H9 (cell line): ENCODE measurements at regions not wholly inside any gene's neighbourhood (a gene's known extent, or its start where the extent isn't known, plus 50 kb on each side); places are given as distances from the start of the nearest gene placed in this dataset.

Experiments used
- DNase-seq: peaks from one replicate; pipeline ENCODE4 v3.0.0-alpha.2; 2017
- H2AFZ ChIP-seq: one replicate; pipeline ENCODE4 v1.6.1; 2013; ENCODE audit warnings: mild to moderate bottlenecking, low read length, control low read depth, moderate library complexity
- H2AK5ac ChIP-seq: 2 replicates; pipeline ENCODE4 v1.6.1; 2013; ENCODE audit warnings: low read length, control low read depth, mixed read lengths; ENCODE audit not compliant: insufficient read length
- H2BK120ac ChIP-seq: one replicate; pipeline ENCODE4 v1.6.1; 2013; ENCODE audit warnings: low read depth, mild to moderate bottlenecking, low read length, control low read depth, inconsistent platforms; ENCODE audit not compliant: poor library complexity, severe bottlenecking
- H2BK12ac ChIP-seq: 2 replicates; pipeline ENCODE4 v1.6.1; 2013; ENCODE audit warnings: low read length, control low read depth, mixed read lengths, low read depth; ENCODE audit not compliant: insufficient read length
- H2BK15ac ChIP-seq: 2 replicates; pipeline ENCODE4 v1.6.1; 2013; ENCODE audit warnings: low read depth, low read length, control low read depth
- H2BK20ac ChIP-seq: one replicate; pipeline ENCODE4 v1.6.1; 2013; ENCODE audit warnings: low read depth, mild to moderate bottlenecking, low read length, control low read depth, inconsistent platforms; ENCODE audit not compliant: poor library complexity, severe bottlenecking
- H2BK5ac ChIP-seq: 2 replicates; pipeline ENCODE4 v1.6.1; 2013; ENCODE audit warnings: low read length, control low read depth, mixed read lengths; ENCODE audit not compliant: insufficient read length
- H3K14ac ChIP-seq: 2 replicates; pipeline ENCODE4 v1.6.1; 2013; ENCODE audit warnings: low read length, control low read depth; ENCODE audit not compliant: insufficient read depth
- H3K18ac ChIP-seq: 2 replicates; pipeline ENCODE4 v1.6.1; 2013; ENCODE audit warnings: low read depth, mild to moderate bottlenecking, mixed read lengths, low read length, control low read depth; ENCODE audit not compliant: insufficient read length
- H3K23ac ChIP-seq: 2 replicates; pipeline ENCODE4 v1.6.1; 2013; ENCODE audit warnings: low read length, control low read depth, mixed read lengths, low read depth; ENCODE audit not compliant: insufficient read length
- H3K23me2 ChIP-seq: 2 replicates; pipeline ENCODE4 v1.6.1; 2013; ENCODE audit warnings: low read depth, mild to moderate bottlenecking, mixed read lengths, low read length, control low read depth; ENCODE audit not compliant: insufficient read length, poor library complexity, severe bottlenecking
- H3K27ac ChIP-seq: 2 replicates; pipeline ENCODE4 v1.5.1; 2013; ENCODE audit warnings: low read length, control low read depth, mixed read lengths, low read depth; ENCODE audit not compliant: insufficient read length
- H3K27me3 ChIP-seq: 2 replicates; pipeline ENCODE4 v1.6.1; 2013; ENCODE audit warnings: low read length, control low read depth, inconsistent platforms; ENCODE audit not compliant: insufficient read depth
- H3K4ac ChIP-seq: 2 replicates; pipeline ENCODE4 v1.6.1; 2013; ENCODE audit warnings: low read depth, mild to moderate bottlenecking, control low read depth, inconsistent platforms, low read length, moderate library complexity
- H3K4me1 ChIP-seq: 2 replicates; pipeline ENCODE4 v1.6.1; 2013; ENCODE audit warnings: low read length, control low read depth, inconsistent platforms; ENCODE audit not compliant: insufficient read depth
- H3K4me2 ChIP-seq: 2 replicates; pipeline ENCODE4 v1.6.1; 2013; ENCODE audit warnings: low read length, control low read depth, mixed read lengths; ENCODE audit not compliant: insufficient read length, insufficient read depth
- H3K56ac ChIP-seq: 2 replicates; pipeline ENCODE4 v1.6.1; 2013; ENCODE audit warnings: low read depth, mild to moderate bottlenecking, mixed read lengths, low read length, control low read depth; ENCODE audit not compliant: insufficient read length
- H3K79me1 ChIP-seq: 2 replicates; pipeline ENCODE4 v1.6.1; 2013; ENCODE audit warnings: low read depth, mild to moderate bottlenecking, moderate library complexity, low read length, control low read depth, inconsistent platforms; ENCODE audit not compliant: insufficient read depth, poor library complexity, severe bottlenecking
- H3K79me2 ChIP-seq: 2 replicates; pipeline ENCODE4 v1.6.1; 2013; ENCODE audit warnings: low read length, control low read depth, inconsistent platforms; ENCODE audit not compliant: insufficient read depth
- H3K9ac ChIP-seq: 2 replicates; pipeline ENCODE4 v1.6.1; 2013; ENCODE audit warnings: low read length, control low read depth, mixed read lengths; ENCODE audit not compliant: insufficient read length; ENCODE audit errors: extremely low read depth
- H3K9me3 ChIP-seq: one replicate; pipeline ENCODE4 v1.6.1; 2013; ENCODE audit warnings: low read depth, low read length, inconsistent platforms; ENCODE audit not compliant: control insufficient read depth
- H3T11ph ChIP-seq: one replicate; pipeline ENCODE4 v1.6.1; 2013; ENCODE audit warnings: mild to moderate bottlenecking, low read length, control low read depth, inconsistent platforms
- H4K20me1 ChIP-seq: one replicate; pipeline ENCODE4 v1.6.1; 2013; ENCODE audit not compliant: control insufficient read depth, insufficient read length, insufficient read depth
- H4K5ac ChIP-seq: 2 replicates; pipeline ENCODE4 v1.6.1; 2013; ENCODE audit warnings: low read depth, mild to moderate bottlenecking, mixed read lengths, low read length, control low read depth; ENCODE audit not compliant: insufficient read length
- H4K8ac ChIP-seq: replicated peaks from 2 replicates; pipeline ENCODE4 v1.6.1; 2013; ENCODE audit warnings: low read length, control low read depth, mixed read lengths, low read depth; ENCODE audit not compliant: insufficient read length
- H4K91ac ChIP-seq: 2 replicates; pipeline ENCODE4 v1.6.1; 2013; ENCODE audit warnings: low read depth, mild to moderate bottlenecking, moderate library complexity, mixed read lengths, low read length, control low read depth; ENCODE audit not compliant: insufficient read length
- H3K27ac Mint-ChIP-seq, 3 experiments: 2 replicates in 2 of 3; 3 replicates in 1 of 3; pipeline ENCODE4 v1.8.0; 2020 to 2021; ENCODE audit warnings: mixed read lengths in 3 of 3, mild to moderate bottlenecking in 1 of 3, moderate library complexity in 1 of 3
- H3K27me3 Mint-ChIP-seq: 2 replicates; pipeline ENCODE4 v1.8.0; 2021; ENCODE audit warnings: low read depth, mild to moderate bottlenecking, moderate library complexity, mixed read lengths
- H3K36me3 Mint-ChIP-seq, 3 experiments: 2 replicates in 2 of 3; 3 replicates in 1 of 3; pipeline ENCODE4 v1.8.0; 2020 to 2021; ENCODE audit warnings: low read depth in 3 of 3, mixed read lengths in 3 of 3; ENCODE audit not compliant: insufficient read depth in 1 of 3
- H3K4me1 Mint-ChIP-seq, 2 experiments: 2 replicates each; pipeline ENCODE4 v1.8.0; 2020; ENCODE audit warnings: mixed read lengths in 2 of 2
- H3K4me3 Mint-ChIP-seq, 2 experiments: 2 replicates in 1 of 2; 3 replicates in 1 of 2; pipeline ENCODE4 v1.8.0; 2020 to 2021; ENCODE audit warnings: mild to moderate bottlenecking in 2 of 2, mixed read lengths in 2 of 2, moderate library complexity in 1 of 2
- H3K9me3 Mint-ChIP-seq, 2 experiments: 2 replicates in 1 of 2; 3 replicates in 1 of 2; pipeline ENCODE4 v1.8.0; 2020; ENCODE audit warnings: mild to moderate bottlenecking in 2 of 2, mixed read lengths in 2 of 2, moderate library complexity in 1 of 2
- WGBS: extraction: QIAGEN DNeasy Blood & Tissue Kit; methylation state at CpG from one replicate; pipeline ENCODE4 v1.1.7; 2013; ENCODE audit warnings: missing lambda C conversion rate, low lambda C conversion rate, mixed read lengths; ENCODE audit not compliant: insufficient read length; ENCODE audit errors: extremely low coverage; 5-methylcytosine and 5-hydroxymethylcytosine counted together
- TF ChIP-seq, protein P1 (sequence below): fragments of 200-600 bp; sonication (generic); conservative IDR thresholded peaks from 3 replicates; pipeline ENCODE4 v1.8.0; 2021; ENCODE audit warnings: antibody characterized with exemption, mild to moderate bottlenecking

GRCh38 chr13:90726375-90726774, 621.1 kb upstream of the MIR17HG start:
- Histone ChIP-seq H3K27ac (no peak overlapping the region), H2AFZ (no peak overlapping the region), H3K9me3 (no peaks in the 10 kb centered on the region), H3K79me1 (no peaks in the 10 kb centered on the region), H3K4ac (no peak overlapping the region), H2BK12ac (no peak overlapping the region), H3T11ph (no peak overlapping the region), H3K23ac (no peak overlapping the region), H4K8ac (no peak overlapping the region), H2BK15ac (no peak overlapping the region), H2AK5ac (no peak overlapping the region), H4K20me1 (no peaks in the 10 kb centered on the region), H3K27me3 (no peaks in the 10 kb centered on the region), H3K14ac (no peak overlapping the region), H2BK20ac (no peak overlapping the region), H3K9ac (no peak overlapping the region), H3K4me1 (no peaks in the 10 kb centered on the region), H4K91ac (no peak overlapping the region), H2BK5ac (no peak overlapping the region), H2BK120ac (no peak overlapping the region), H3K56ac (no peak overlapping the region), H3K4me2 (no peak overlapping the region), H3K23me2 (no peaks in the 10 kb centered on the region), H3K79me2 (no peaks in the 10 kb centered on the region), H3K18ac (no peak overlapping the region), H4K5ac (no peak overlapping the region)
- no peaks in the 10 kb centered on the region for H3K27me3 Mint-ChIP-seq
- peaks cover 0 to 3% of the 10 kb centered on the region in 2 experiments; a peak in 2 of 5 replicates for H3K9me3 Mint-ChIP-seq
- DNase-seq: no peak
- TF ChIP-seq, protein P1, sequence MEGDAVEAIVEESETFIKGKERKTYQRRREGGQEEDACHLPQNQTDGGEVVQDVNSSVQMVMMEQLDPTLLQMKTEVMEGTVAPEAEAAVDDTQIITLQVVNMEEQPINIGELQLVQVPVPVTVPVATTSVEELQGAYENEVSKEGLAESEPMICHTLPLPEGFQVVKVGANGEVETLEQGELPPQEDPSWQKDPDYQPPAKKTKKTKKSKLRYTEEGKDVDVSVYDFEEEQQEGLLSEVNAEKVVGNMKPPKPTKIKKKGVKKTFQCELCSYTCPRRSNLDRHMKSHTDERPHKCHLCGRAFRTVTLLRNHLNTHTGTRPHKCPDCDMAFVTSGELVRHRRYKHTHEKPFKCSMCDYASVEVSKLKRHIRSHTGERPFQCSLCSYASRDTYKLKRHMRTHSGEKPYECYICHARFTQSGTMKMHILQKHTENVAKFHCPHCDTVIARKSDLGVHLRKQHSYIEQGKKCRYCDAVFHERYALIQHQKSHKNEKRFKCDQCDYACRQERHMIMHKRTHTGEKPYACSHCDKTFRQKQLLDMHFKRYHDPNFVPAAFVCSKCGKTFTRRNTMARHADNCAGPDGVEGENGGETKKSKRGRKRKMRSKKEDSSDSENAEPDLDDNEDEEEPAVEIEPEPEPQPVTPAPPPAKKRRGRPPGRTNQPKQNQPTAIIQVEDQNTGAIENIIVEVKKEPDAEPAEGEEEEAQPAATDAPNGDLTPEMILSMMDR: no peak
- no peaks in the 10 kb centered on the region for H3K4me1 Mint-ChIP-seq
- H3K27ac Mint-ChIP-seq: no peak overlapping the region
- peaks cover 0 to 4% (median 4%) of the 10 kb centered on the region in 3 experiments; a peak in 3 of 7 replicates for H3K36me3 Mint-ChIP-seq
- WGBS: no CpG with 5 or more reads among the region's 2 CpGs
- no peak overlapping the region for H3K4me3 Mint-ChIP-seq
